Testis (tissue), 2 donors: ENCODE measurements at regions not wholly inside any gene's neighbourhood (a gene's known extent, or its start where the extent isn't known, plus 50 kb on each side); places are given as distances from the start of the nearest gene placed in this dataset.

ENCODE experiments used
- POLR2A ChIP-seq: fragments of 450-650 bp; IDR thresholded peaks from one replicate; pipeline ENCODE4 v1.6.1; 2017; ENCODE audit warnings: antibody characterized with exemption, mild to moderate bottlenecking, moderate library complexity
- TF ChIP-seq, protein P1 (sequence below), 3 experiments: fragments of 450-650 bp in 2 of 3; fragments of 200-600 bp in 1 of 3; sonication (generic) in 1 of 3; IDR thresholded peaks; one replicate each; pipeline ENCODE4 v1.5.1; 2016 to 2019; ENCODE audit warnings: antibody characterized with exemption in 3 of 3, mild to moderate bottlenecking in 2 of 3, moderate library complexity in 1 of 3

DNA sequence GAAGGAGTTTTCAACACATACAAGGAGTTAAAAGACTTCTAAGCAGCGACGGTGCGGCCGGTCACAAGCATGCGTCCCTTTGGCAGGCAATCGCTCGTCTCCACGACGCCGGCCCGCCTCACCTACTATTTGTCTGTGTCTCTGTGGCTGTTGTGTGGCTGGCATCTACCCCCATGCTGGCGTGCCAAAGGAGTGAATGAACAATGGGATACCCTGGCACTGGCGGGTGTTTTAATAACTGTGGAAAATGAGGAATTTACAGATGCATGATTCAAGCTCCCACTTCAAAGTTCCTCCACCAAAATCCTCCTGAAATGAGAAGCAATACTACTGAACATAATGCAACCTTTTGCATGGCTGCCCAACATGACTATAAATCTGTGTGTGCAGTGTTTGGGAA, 176.6 kb downstream of the KLF5 start:
- TF ChIP-seq, protein P1, sequence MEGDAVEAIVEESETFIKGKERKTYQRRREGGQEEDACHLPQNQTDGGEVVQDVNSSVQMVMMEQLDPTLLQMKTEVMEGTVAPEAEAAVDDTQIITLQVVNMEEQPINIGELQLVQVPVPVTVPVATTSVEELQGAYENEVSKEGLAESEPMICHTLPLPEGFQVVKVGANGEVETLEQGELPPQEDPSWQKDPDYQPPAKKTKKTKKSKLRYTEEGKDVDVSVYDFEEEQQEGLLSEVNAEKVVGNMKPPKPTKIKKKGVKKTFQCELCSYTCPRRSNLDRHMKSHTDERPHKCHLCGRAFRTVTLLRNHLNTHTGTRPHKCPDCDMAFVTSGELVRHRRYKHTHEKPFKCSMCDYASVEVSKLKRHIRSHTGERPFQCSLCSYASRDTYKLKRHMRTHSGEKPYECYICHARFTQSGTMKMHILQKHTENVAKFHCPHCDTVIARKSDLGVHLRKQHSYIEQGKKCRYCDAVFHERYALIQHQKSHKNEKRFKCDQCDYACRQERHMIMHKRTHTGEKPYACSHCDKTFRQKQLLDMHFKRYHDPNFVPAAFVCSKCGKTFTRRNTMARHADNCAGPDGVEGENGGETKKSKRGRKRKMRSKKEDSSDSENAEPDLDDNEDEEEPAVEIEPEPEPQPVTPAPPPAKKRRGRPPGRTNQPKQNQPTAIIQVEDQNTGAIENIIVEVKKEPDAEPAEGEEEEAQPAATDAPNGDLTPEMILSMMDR (IDR thresholded peaks at IDR 0.05): no peak
- no peak for TF ChIP-seq POLR2A
